Activated CD4-positive, alpha-beta memory T cell treated with anti-CD3 and anti-CD28 coated beads for 36 hours (primary cell): ENCODE measurements at regions not wholly inside any gene's neighbourhood (a gene's known extent, or its start where the extent isn't known, plus 50 kb on each side); places are given as distances from the start of the nearest gene placed in this dataset.
"Not testable (repeated sequence)": the region's sequence is repeated elsewhere in the genome, so short reads cannot be mapped to it uniquely, and the experiment has no call there.

Source experiments
- CTCF ChIA-PET: fragments of 350-600 bp; sonication (Branson Sonifier 250); formaldehyde crosslinking; loops from one replicate; lab custom pipeline; 2021; ENCODE audit warnings: antibody characterized with exemption, inconsistent platforms; lab: Charles Lee
- POLR2A ChIA-PET: fragments of 350-600 bp; sonication (Branson Sonifier 250); formaldehyde crosslinking; loops from one replicate; lab custom pipeline; 2021; ENCODE audit warnings: antibody characterized with exemption; lab: Charles Lee
- DNase-seq: peaks from one replicate; pipeline ENCODE4 v3.0.0-alpha.2; 2020
- H3K27ac Mint-ChIP-seq: one replicate; pipeline ENCODE4 v1.8.0; 2021; ENCODE audit warnings: mixed read lengths
- H3K27me3 Mint-ChIP-seq: one replicate; pipeline ENCODE4 v1.8.0; 2021; ENCODE audit warnings: mixed read lengths
- H3K36me3 Mint-ChIP-seq: one replicate; pipeline ENCODE4 v1.8.0; 2021; ENCODE audit warnings: mixed read lengths
- H3K4me1 Mint-ChIP-seq: one replicate; pipeline ENCODE4 v1.8.0; 2021; ENCODE audit warnings: low read depth, mixed read lengths
- H3K4me3 Mint-ChIP-seq: one replicate; pipeline ENCODE4 v1.8.0; 2021; ENCODE audit warnings: mild to moderate bottlenecking, mixed read lengths
- H3K9me3 Mint-ChIP-seq: one replicate; pipeline ENCODE4 v1.8.0; 2021; ENCODE audit warnings: mixed read lengths
- intact Hi-C: fragments of 100-400 bp; cut with micrococcal nuclease; formaldehyde crosslinking; loops from one replicate; pipeline ENCODE4 v1.15.1; 2023

DNA sequence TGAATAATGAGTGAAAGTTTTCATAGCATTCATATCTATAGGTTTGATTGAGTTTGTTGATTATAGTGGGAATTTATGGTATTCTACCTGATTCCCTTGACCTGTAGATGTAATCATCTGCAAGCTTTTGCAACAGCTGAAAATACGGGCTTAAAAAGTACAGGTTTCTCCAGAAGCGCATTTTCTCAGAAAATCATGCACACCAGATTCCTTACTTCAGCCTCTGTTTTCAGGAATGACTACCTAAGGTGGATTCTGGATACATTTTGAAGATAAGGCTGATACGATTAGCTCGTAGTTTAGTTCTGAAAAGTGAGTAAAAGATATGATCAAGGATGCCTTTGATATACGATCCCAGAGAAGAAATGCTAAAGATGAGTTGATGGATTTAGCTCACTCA lies 694.8 kb upstream of the CDH10 start:
- Mint-ChIP-seq H3K36me3 (no peaks in the 10 kb centered on the region), H3K4me3 (no peak overlapping the region), H3K4me1 (no peaks in the 10 kb centered on the region), H3K9me3 (peaks cover 13% of the 10 kb centered on the region), H3K27ac (no peak overlapping the region), H3K27me3 (no peaks in the 10 kb centered on the region)
- no peak for DNase-seq
- POLR2A ChIA-PET: no interaction called here
- CTCF ChIA-PET: no interaction called here
- intact Hi-C loops: no loop called here

DNA sequence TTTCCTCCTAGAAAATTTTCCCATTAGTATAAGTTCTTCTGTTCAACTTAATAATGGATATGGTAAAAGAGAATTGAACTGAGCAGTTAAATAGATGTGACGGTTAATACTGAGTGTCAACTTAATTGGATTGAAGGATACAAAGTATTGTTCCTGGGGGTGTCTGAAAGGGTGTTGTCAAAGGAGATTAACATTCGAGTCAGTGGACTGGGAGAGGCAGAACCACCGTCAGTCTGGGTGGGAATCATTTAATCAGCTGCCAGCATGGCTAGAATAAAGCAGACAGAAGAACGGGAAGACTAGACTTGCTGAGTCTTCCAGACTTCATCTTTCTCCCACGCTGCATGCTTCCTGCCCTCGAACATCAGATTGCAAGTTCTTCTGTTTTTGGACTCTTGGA lies 689.6 kb upstream of the CDH10 start:
- intact Hi-C loops: no loop called here
- no peaks in the 10 kb centered on the region for H3K27me3 Mint-ChIP-seq
- no peaks in the 10 kb centered on the region for H3K36me3 Mint-ChIP-seq
- ChIA-PET POLR2A (no interaction called here), CTCF (no interaction called here)
- no peak overlapping the region for H3K27ac Mint-ChIP-seq
- peaks cover 2% of the 10 kb centered on the region for H3K9me3 Mint-ChIP-seq
- no peaks in the 10 kb centered on the region for H3K4me1 Mint-ChIP-seq
- DNase-seq: no peak
- H3K4me3 Mint-ChIP-seq: no peak overlapping the region

DNA sequence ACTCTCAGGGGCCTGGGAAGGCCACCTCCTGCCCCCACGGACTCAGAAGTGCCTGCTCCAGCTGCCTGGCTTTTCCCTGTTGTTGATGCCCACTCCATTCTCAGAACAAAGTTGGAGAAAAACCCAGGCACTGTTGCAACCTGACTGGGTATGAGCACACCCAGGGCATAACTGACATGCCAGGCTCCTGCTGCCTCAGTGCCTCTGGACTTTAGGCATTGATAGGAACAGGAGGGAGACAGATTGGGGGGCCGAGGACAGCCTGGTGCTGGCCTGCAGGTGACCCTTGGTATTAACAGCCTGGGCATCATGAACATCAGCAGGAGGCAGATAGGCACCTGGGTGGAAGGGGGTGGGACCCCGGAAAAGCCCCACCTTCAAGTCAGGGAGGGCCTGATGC lies 685.9 kb upstream of the CDH10 start:
- no peak overlapping the region for H3K4me3 Mint-ChIP-seq
- H3K27me3 Mint-ChIP-seq: no peaks in the 10 kb centered on the region
- ChIA-PET POLR2A (no interaction called here), CTCF (no interaction called here)
- H3K4me1 Mint-ChIP-seq: no peaks in the 10 kb centered on the region
- no peak for DNase-seq
- peaks cover 8% of the 10 kb centered on the region for H3K9me3 Mint-ChIP-seq
- H3K27ac Mint-ChIP-seq: no peak overlapping the region
- intact Hi-C loops: no loop called here
- no peaks in the 10 kb centered on the region for H3K36me3 Mint-ChIP-seq

GRCh38 chr5:25327172-25327571 lies 682.4 kb upstream of the CDH10 start:
- POLR2A ChIA-PET: no interaction called here

DNA sequence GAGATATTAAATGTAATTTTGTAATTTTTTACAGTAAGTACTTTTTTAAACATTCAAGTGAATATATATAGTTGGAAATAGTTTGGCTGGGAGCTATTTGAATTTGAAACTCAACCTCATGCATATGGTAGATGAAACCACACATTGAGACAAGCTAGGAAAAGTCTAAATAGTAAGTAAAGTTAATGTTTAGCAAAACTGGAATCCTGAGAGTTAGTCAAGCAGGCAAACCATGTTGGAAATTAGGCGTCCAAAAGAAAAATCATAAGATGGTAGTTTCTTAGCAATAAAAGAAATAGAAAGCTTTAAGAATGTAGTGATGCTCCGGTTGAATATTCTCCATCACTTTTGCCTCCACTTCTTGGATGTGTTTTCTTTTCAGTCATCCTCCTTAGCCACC lies 657.1 kb upstream of the CDH10 start:
- CTCF ChIA-PET: no interaction called here
- no peak overlapping the region for H3K4me3 Mint-ChIP-seq
- POLR2A ChIA-PET: no interaction called here
- H3K27me3 Mint-ChIP-seq: no peaks in the 10 kb centered on the region
- intact Hi-C loops: no loop called here
- H3K36me3 Mint-ChIP-seq: no peaks in the 10 kb centered on the region
- H3K4me1 Mint-ChIP-seq: no peaks in the 10 kb centered on the region
- H3K27ac Mint-ChIP-seq: no peak overlapping the region
- H3K9me3 Mint-ChIP-seq: peaks cover 11% of the 10 kb centered on the region
- no peak for DNase-seq

More at GRCh38 chr5:25327172-25327571, 682.4 kb upstream of the CDH10 start:
- Mint-ChIP-seq H3K9me3 (peaks cover 8% of the 10 kb centered on the region), H3K36me3 (no peaks in the 10 kb centered on the region), H3K27ac (no peak overlapping the region), H3K27me3 (no peaks in the 10 kb centered on the region), H3K4me3 (no peak overlapping the region), H3K4me1 (no peaks in the 10 kb centered on the region)
- DNase-seq: no peak
- intact Hi-C loops: no loop called here
- CTCF ChIA-PET: no interaction called here

- no peak for DNase-seq
- Mint-ChIP-seq H3K9me3 (peaks cover 25% of the 10 kb centered on the region), H3K36me3 (no peaks in the 10 kb centered on the region), H3K27ac (no peak overlapping the region), H3K27me3 (no peaks in the 10 kb centered on the region), H3K4me3 (no peak overlapping the region), H3K4me1 (no peaks in the 10 kb centered on the region)
- CTCF ChIA-PET: interaction anchor here (0.7 kb wide), 1 partner anchor 884 kb away, joined by 5 read pairs; no protein-coding TSS in a partner anchor
- POLR2A ChIA-PET: no interaction called here
- intact Hi-C loops: no loop called here
Measured at GRCh38 chr5:25295067-25295466, 650.3 kb upstream of the CDH10 start.

DNA sequence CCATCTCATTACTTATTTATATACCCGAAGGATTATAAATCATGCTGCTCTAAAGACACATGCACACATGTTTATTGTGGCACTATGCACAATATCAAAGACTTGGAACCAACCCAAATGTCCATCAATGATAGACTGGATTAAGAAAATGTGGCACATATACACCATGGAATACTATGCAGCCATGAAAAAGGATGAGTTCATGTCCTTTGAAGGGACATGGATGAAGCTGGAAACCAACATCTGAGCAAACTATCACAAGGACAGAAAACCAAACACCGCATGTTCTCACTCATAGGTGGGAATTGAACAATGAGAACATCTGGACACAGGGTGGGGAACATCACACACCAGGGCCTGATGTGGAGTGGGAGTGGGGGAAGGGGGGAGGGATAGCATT lies 645.0 kb upstream of the CDH10 start:
- H3K27ac Mint-ChIP-seq, H3K4me1 Mint-ChIP-seq, H3K4me3 Mint-ChIP-seq, intact Hi-C loops, POLR2A ChIA-PET, CTCF ChIA-PET, DNase-seq, H3K27me3 Mint-ChIP-seq, H3K36me3 Mint-ChIP-seq: not testable (repeated sequence)
- peaks cover 16% of the 10 kb centered on the region for H3K9me3 Mint-ChIP-seq

DNA sequence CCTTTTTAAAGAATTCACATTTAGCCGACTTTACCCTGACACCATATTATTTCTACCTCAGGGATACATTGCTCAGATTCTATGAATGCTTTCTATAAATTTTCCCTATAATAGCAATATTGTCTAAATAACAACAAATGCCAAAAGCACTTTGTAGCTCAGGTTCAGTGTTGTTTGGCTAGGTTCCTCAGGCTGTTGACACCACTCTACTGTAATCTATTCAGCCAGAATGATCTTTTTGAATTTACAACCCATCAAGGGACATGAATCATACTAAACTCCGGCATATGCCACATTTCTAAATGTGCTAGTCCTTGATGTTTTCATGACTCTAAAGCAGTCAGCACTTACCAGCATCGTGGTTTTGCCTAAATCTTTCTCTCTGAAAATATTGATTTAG lies 641.5 kb upstream of the CDH10 start:
- H3K27me3 Mint-ChIP-seq: no peaks in the 10 kb centered on the region
- no peak for DNase-seq
- intact Hi-C loops: no loop called here
- no peaks in the 10 kb centered on the region for H3K36me3 Mint-ChIP-seq
- H3K27ac Mint-ChIP-seq: no peak overlapping the region
- CTCF ChIA-PET: no interaction called here
- H3K4me1 Mint-ChIP-seq: no peaks in the 10 kb centered on the region
- no peak overlapping the region for H3K4me3 Mint-ChIP-seq
- H3K9me3 Mint-ChIP-seq: peaks cover 11% of the 10 kb centered on the region
- POLR2A ChIA-PET: no interaction called here

DNA sequence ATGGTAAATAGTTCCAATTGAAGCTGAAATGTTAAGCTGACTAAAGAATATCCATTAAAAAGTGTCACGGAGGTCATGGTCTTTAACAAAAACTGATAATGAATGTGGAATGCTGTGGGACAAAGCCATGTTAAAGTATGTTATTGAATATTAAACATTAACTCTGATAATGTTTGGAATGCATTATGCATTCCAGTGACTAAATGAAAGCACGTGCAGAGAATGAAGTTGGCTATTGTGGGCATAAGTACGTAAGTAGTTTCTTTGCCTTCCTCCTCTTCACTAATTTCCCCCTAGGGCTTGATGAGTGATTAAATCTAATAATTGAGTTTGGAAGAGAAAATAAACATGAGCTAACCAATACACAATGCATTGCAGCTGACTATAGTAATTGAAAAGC lies 640.4 kb upstream of the CDH10 start:
- Mint-ChIP-seq H3K9me3 (peaks cover 8% of the 10 kb centered on the region), H3K27ac (no peak overlapping the region), H3K36me3 (no peaks in the 10 kb centered on the region), H3K4me3 (no peak overlapping the region), H3K27me3 (no peaks in the 10 kb centered on the region), H3K4me1 (no peaks in the 10 kb centered on the region)
- DNase-seq: no peak
- intact Hi-C loops: no loop called here
- CTCF ChIA-PET: no interaction called here
- POLR2A ChIA-PET: no interaction called here

- POLR2A ChIA-PET, CTCF ChIA-PET, H3K27ac Mint-ChIP-seq, H3K27me3 Mint-ChIP-seq, H3K4me3 Mint-ChIP-seq, intact Hi-C loops, H3K36me3 Mint-ChIP-seq, DNase-seq, H3K4me1 Mint-ChIP-seq: not testable (repeated sequence)
- H3K9me3 Mint-ChIP-seq: peaks cover 17% of the 10 kb centered on the region
Measured at GRCh38 chr5:25263507-25263906, 618.7 kb upstream of the CDH10 start.

DNA sequence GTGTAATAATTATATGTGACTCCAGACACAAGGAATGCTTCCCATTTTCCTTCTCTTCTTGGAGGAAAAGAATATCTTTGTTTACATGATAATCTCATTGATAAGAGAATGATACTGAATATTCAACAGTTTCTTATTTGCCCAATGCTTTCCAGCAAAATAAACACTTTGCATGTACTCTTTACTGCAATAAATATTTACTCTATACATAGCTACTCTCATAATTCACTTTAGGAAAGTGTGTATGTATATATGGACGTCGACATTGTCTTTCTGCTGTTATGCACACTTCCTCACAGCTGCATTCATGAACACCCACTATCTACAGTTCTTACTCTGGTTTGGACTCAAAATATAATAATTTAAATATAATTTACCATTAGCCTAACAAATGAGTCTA lies 617.4 kb upstream of the CDH10 start:
- Mint-ChIP-seq H3K27ac (no peak overlapping the region), H3K4me1 (no peaks in the 10 kb centered on the region), H3K4me3 (no peak overlapping the region), H3K36me3 (no peaks in the 10 kb centered on the region), H3K27me3 (no peaks in the 10 kb centered on the region), H3K9me3 (peaks cover 8% of the 10 kb centered on the region)
- intact Hi-C loops: no loop called here
- no peak for DNase-seq
- ChIA-PET POLR2A (no interaction called here), CTCF (no interaction called here)

DNA sequence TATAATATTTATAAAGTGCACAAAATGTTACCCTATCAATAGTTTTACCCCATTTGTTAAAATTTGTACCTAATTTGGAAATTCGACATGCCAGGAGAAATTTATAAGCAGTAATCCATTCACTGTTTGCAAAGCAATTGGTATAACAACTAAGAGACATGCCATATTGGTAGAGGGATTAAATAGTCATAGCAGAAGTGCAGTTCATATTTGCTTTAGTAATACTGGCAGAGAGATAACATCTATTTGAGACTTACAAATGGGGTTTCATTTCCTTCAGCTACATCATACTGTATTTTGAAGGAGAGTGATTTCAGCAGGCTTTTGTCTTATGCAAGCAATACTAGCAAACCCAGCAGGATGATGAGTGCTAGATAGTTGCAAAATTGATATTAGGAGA lies 610.4 kb upstream of the CDH10 start:
- ChIA-PET CTCF (no interaction called here), POLR2A (no interaction called here)
- peaks cover 10% of the 10 kb centered on the region for H3K9me3 Mint-ChIP-seq
- intact Hi-C loops: no loop called here
- no peak for DNase-seq
- H3K27me3 Mint-ChIP-seq: no peaks in the 10 kb centered on the region
- no peaks in the 10 kb centered on the region for H3K36me3 Mint-ChIP-seq
- no peaks in the 10 kb centered on the region for H3K4me1 Mint-ChIP-seq
- no peak overlapping the region for H3K27ac Mint-ChIP-seq
- no peak overlapping the region for H3K4me3 Mint-ChIP-seq

- H3K27me3 Mint-ChIP-seq: no peaks in the 10 kb centered on the region
- POLR2A ChIA-PET: no interaction called here
- no peaks in the 10 kb centered on the region for H3K36me3 Mint-ChIP-seq
- no peak for DNase-seq
- intact Hi-C loops: no loop called here
- no peak overlapping the region for H3K27ac Mint-ChIP-seq
- H3K4me1 Mint-ChIP-seq: no peaks in the 10 kb centered on the region
- CTCF ChIA-PET: no interaction called here
- H3K9me3 Mint-ChIP-seq: peaks cover 31% of the 10 kb centered on the region
- H3K4me3 Mint-ChIP-seq: no peak overlapping the region
Measured at GRCh38 chr5:25241981-25242380, 597.2 kb upstream of the CDH10 start.

DNA sequence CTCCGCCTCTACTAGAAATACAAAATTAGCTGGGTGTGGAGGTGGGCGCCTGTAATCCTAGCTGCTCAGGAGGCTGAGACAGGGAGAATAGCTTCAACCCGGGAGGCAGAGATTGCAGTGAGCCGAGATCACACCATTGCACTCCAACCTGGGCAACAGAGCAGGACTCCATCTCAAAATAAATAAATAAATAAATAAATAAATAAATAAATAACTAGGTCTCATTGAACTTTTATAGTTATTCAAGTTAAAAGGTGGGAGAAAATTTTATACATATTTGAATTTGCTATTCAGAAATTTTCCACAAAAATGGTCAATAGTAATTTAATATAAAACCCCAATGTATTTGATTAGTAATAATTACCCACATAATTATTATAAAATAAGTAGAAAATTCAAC lies 593.9 kb upstream of the CDH10 start:
- H3K36me3 Mint-ChIP-seq, H3K4me3 Mint-ChIP-seq, H3K27ac Mint-ChIP-seq, DNase-seq, POLR2A ChIA-PET, intact Hi-C loops, H3K4me1 Mint-ChIP-seq, CTCF ChIA-PET, H3K27me3 Mint-ChIP-seq: not testable (repeated sequence)
- peaks cover 34% of the 10 kb centered on the region for H3K9me3 Mint-ChIP-seq
